ENCODE measurements at regions not wholly inside any gene's neighbourhood (a gene's known extent, or its start where the extent isn't known, plus 50 kb on each side); places are given as distances from the start of the nearest gene placed in this dataset.
"Not testable (repeated sequence)": the region's sequence is repeated elsewhere in the genome, so short reads cannot be mapped to it uniquely, and the experiment has no call there.

GRCh38 chr5:106853266-106853665 lies 817.5 kb downstream of the EFNA5 start:
- in situ Hi-C loops (cut with HindIII; ENCODE audit: low pct_ligation_motif_present, low pct_unique_long_range_greater_than_20kb, low sequenced_read_pairs): no loop called here
- DNase-seq: no peak

- DNase-seq: no peak
Observed at GRCh38 chr5:106849266-106849665, 821.5 kb downstream of the EFNA5 start.

GRCh38 chr5:106843812-106844416 lies 826.8 kb downstream of the EFNA5 start:
- in situ Hi-C loops (cut with HindIII; ENCODE audit: low pct_ligation_motif_present, low pct_unique_long_range_greater_than_20kb, low sequenced_read_pairs): no loop called here
- peak; percentile 19 for DNase-seq

More at GRCh38 chr5:106849266-106849665, 821.5 kb downstream of the EFNA5 start:
- in situ Hi-C loops (cut with HindIII; ENCODE audit: low pct_ligation_motif_present, low pct_unique_long_range_greater_than_20kb, low sequenced_read_pairs): no loop called here

GRCh38 chr5:106833517-106833916 lies 837.2 kb downstream of the EFNA5 start:
- no peak for DNase-seq
- in situ Hi-C loops (cut with HindIII; ENCODE audit: low pct_ligation_motif_present, low pct_unique_long_range_greater_than_20kb, low sequenced_read_pairs): no loop called here

- DNase-seq: no peak
- in situ Hi-C loops (cut with HindIII; ENCODE audit: low pct_ligation_motif_present, low pct_unique_long_range_greater_than_20kb, low sequenced_read_pairs): no loop called here
Observed at GRCh38 chr5:106827061-106827460, 843.7 kb downstream of the EFNA5 start.

- DNase-seq: no peak
- in situ Hi-C loops (cut with HindIII; ENCODE audit: low pct_ligation_motif_present, low pct_unique_long_range_greater_than_20kb, low sequenced_read_pairs): no loop called here
Observed at GRCh38 chr5:106825374-106825773, 845.4 kb downstream of the EFNA5 start.

GRCh38 chr5:106822851-106823250 lies 847.9 kb downstream of the EFNA5 start:
- in situ Hi-C loops (cut with HindIII; ENCODE audit: low pct_ligation_motif_present, low pct_unique_long_range_greater_than_20kb, low sequenced_read_pairs): no loop called here
- DNase-seq: no peak

GRCh38 chr5:106818552-106818951 lies 852.2 kb downstream of the EFNA5 start:
- in situ Hi-C loops (cut with HindIII; ENCODE audit: low pct_ligation_motif_present, low pct_unique_long_range_greater_than_20kb, low sequenced_read_pairs): no loop called here
- DNase-seq: no peak

- no peak for DNase-seq
- in situ Hi-C loops (cut with HindIII; ENCODE audit: low pct_ligation_motif_present, low pct_unique_long_range_greater_than_20kb, low sequenced_read_pairs): no loop called here
Observed at GRCh38 chr5:106814961-106815360, 855.8 kb downstream of the EFNA5 start.

- DNase-seq: no peak
- in situ Hi-C loops (cut with HindIII; ENCODE audit: low pct_ligation_motif_present, low pct_unique_long_range_greater_than_20kb, low sequenced_read_pairs): no loop called here
Observed at GRCh38 chr5:106801554-106801953, 869.2 kb downstream of the EFNA5 start.

GRCh38 chr5:106797996-106798395 lies 872.7 kb downstream of the EFNA5 start:
- DNase-seq: no peak
- in situ Hi-C loops (cut with HindIII; ENCODE audit: low pct_ligation_motif_present, low pct_unique_long_range_greater_than_20kb, low sequenced_read_pairs): no loop called here

- in situ Hi-C loops (cut with HindIII; ENCODE audit: low pct_ligation_motif_present, low pct_unique_long_range_greater_than_20kb, low sequenced_read_pairs): no loop called here
Observed at GRCh38 chr5:106796081-106796480, 874.7 kb downstream of the EFNA5 start.

GRCh38 chr5:106784846-106785245 lies 885.9 kb downstream of the EFNA5 start:
- in situ Hi-C loops (cut with HindIII; ENCODE audit: low pct_ligation_motif_present, low pct_unique_long_range_greater_than_20kb, low sequenced_read_pairs): no loop called here
- DNase-seq: no peak

More at GRCh38 chr5:106796081-106796480, 874.7 kb downstream of the EFNA5 start:
- DNase-seq: no peak

GRCh38 chr5:106780355-106780754 lies 890.4 kb downstream of the EFNA5 start:
- no peak for DNase-seq
- in situ Hi-C loops (cut with HindIII; ENCODE audit: low pct_ligation_motif_present, low pct_unique_long_range_greater_than_20kb, low sequenced_read_pairs): no loop called here

- DNase-seq; in situ Hi-C loops (cut with HindIII; ENCODE audit: low pct_ligation_motif_present, low pct_unique_long_range_greater_than_20kb, low sequenced_read_pairs): not testable (repeated sequence)
Observed at GRCh38 chr5:106776515-106776914, 894.2 kb downstream of the EFNA5 start.

- in situ Hi-C loops (cut with HindIII; ENCODE audit: low pct_ligation_motif_present, low pct_unique_long_range_greater_than_20kb, low sequenced_read_pairs): no loop called here
- DNase-seq: no peak
Observed at GRCh38 chr5:106768392-106768791, 902.3 kb downstream of the EFNA5 start.

- in situ Hi-C loops (cut with HindIII; ENCODE audit: low pct_ligation_motif_present, low pct_unique_long_range_greater_than_20kb, low sequenced_read_pairs): no loop called here
Observed at GRCh38 chr5:106766916-106767315, 903.8 kb downstream of the EFNA5 start.

GRCh38 chr5:106759581-106759980 lies 911.2 kb downstream of the EFNA5 start:
- in situ Hi-C loops (cut with HindIII; ENCODE audit: low pct_ligation_motif_present, low pct_unique_long_range_greater_than_20kb, low sequenced_read_pairs): no loop called here
- no peak for DNase-seq

More at GRCh38 chr5:106766916-106767315, 903.8 kb downstream of the EFNA5 start:
- DNase-seq: no peak

- in situ Hi-C loops (cut with HindIII; ENCODE audit: low pct_ligation_motif_present, low pct_unique_long_range_greater_than_20kb, low sequenced_read_pairs): no loop called here
- DNase-seq: no peak
Observed at GRCh38 chr5:106759152-106759551, 911.6 kb downstream of the EFNA5 start.

- DNase-seq: no peak
- in situ Hi-C loops (cut with HindIII; ENCODE audit: low pct_ligation_motif_present, low pct_unique_long_range_greater_than_20kb, low sequenced_read_pairs): no loop called here
Observed at GRCh38 chr5:106757672-106758071, 913.1 kb downstream of the EFNA5 start.

- DNase-seq: no peak
- in situ Hi-C loops (cut with HindIII; ENCODE audit: low pct_ligation_motif_present, low pct_unique_long_range_greater_than_20kb, low sequenced_read_pairs): no loop called here
Observed at GRCh38 chr5:106755789-106756188, 914.9 kb downstream of the EFNA5 start.
